ENCODE measurements at regions not wholly inside any gene's neighbourhood (a gene's known extent, or its start where the extent isn't known, plus 50 kb on each side); places are given as distances from the start of the nearest gene placed in this dataset.

- no peak overlapping the region for H3K4me3 ChIP-seq (ENCODE audit: low read depth, low read length)
- no peaks in the 10 kb centered on the region for H3K9me3 ChIP-seq
- no peaks in the 10 kb centered on the region for H3K27me3 ChIP-seq
- TF ChIP-seq CTCF (IDR thresholded peaks at IDR 0.05; ENCODE audit: low read depth, low read length) = no peak
- no peaks in the 10 kb centered on the region; the same call in 1 of the 2 replicates for H3K4me1 ChIP-seq
- H3K36me3 ChIP-seq = no peaks in the 10 kb centered on the region
- DNase-seq = no peak
These were observed 114.3 kb upstream of the DST start for GRCh38 chr6:56756791-56757587.

GRCh38 chr6:56756219-56756789 is 113.6 kb upstream of the DST start:
- Histone ChIP-seq H3K27me3 (no peaks in the 10 kb centered on the region), H3K36me3 (no peaks in the 10 kb centered on the region), H3K9me3 (no peaks in the 10 kb centered on the region), H3K4me3 (ENCODE audit: low read depth, low read length) (no peak overlapping the region), H3K4me1 (no peaks in the 10 kb centered on the region; the same call in 1 of the 2 replicates)
- TF ChIP-seq CTCF (IDR thresholded peaks at IDR 0.05; ENCODE audit: low read depth, low read length) = no peak
- DNase-seq = no peak

- no peak overlapping the region for H3K4me3 ChIP-seq (ENCODE audit: low read depth, low read length)
- no peaks in the 10 kb centered on the region for H3K36me3 ChIP-seq
- no peaks in the 10 kb centered on the region; the same call in 1 of the 2 replicates for H3K4me1 ChIP-seq
- TF ChIP-seq CTCF (IDR thresholded peaks at IDR 0.05; ENCODE audit: low read depth, low read length) = no peak
- no peaks in the 10 kb centered on the region for H3K9me3 ChIP-seq
- no peak for DNase-seq
- H3K27me3 ChIP-seq = no peaks in the 10 kb centered on the region
These were observed 112.4 kb upstream of the DST start for GRCh38 chr6:56755040-56755439.

GRCh38 chr6:56753811-56754210 is 111.1 kb upstream of the DST start:
- H3K4me1 ChIP-seq = no peaks in the 10 kb centered on the region; the same call in 1 of the 2 replicates
- TF ChIP-seq CTCF (IDR thresholded peaks at IDR 0.05; ENCODE audit: low read depth, low read length) = no peak
- DNase-seq = no peak

GRCh38 chr6:56752534-56752933 is 109.8 kb upstream of the DST start:
- H3K4me1 ChIP-seq = no peaks in the 10 kb centered on the region; the same call in 1 of the 2 replicates
- H3K36me3 ChIP-seq = no peaks in the 10 kb centered on the region
- H3K27me3 ChIP-seq = no peaks in the 10 kb centered on the region
- TF ChIP-seq CTCF (IDR thresholded peaks at IDR 0.05; ENCODE audit: low read depth, low read length) = no peak
- no peaks in the 10 kb centered on the region for H3K9me3 ChIP-seq
- DNase-seq = no peak
- no peak overlapping the region for H3K4me3 ChIP-seq (ENCODE audit: low read depth, low read length)

More at GRCh38 chr6:56753811-56754210, 111.1 kb upstream of the DST start:
- no peaks in the 10 kb centered on the region for H3K27me3 ChIP-seq
- no peak overlapping the region for H3K4me3 ChIP-seq (ENCODE audit: low read depth, low read length)
- H3K36me3 ChIP-seq = no peaks in the 10 kb centered on the region
- no peaks in the 10 kb centered on the region for H3K9me3 ChIP-seq

GRCh38 chr6:56752009-56752408 is 109.3 kb upstream of the DST start:
- no peaks in the 10 kb centered on the region for H3K9me3 ChIP-seq
- H3K36me3 ChIP-seq = no peaks in the 10 kb centered on the region
- peaks cover 2% of the 10 kb centered on the region for H3K4me1 ChIP-seq
- TF ChIP-seq CTCF (IDR thresholded peaks at IDR 0.05; ENCODE audit: low read depth, low read length) = no peak
- no peak for DNase-seq
- no peaks in the 10 kb centered on the region for H3K27me3 ChIP-seq
- H3K4me3 ChIP-seq (ENCODE audit: low read depth, low read length) = no peak overlapping the region
